ENCODE measurements at regions not wholly inside any gene's neighbourhood (a gene's known extent, or its start where the extent isn't known, plus 50 kb on each side); places are given as distances from the start of the nearest gene placed in this dataset.

GRCh38 chr5:25399878-25400480, 755.2 kb upstream of the CDH10 start:
- Mint-ChIP-seq H3K4me3 (no peak overlapping the region), H3K4me1 (no peaks in the 10 kb centered on the region), H3K36me3 (no peaks in the 10 kb centered on the region), H3K27me3 (no peaks in the 10 kb centered on the region), H3K9me3 (peaks cover 0 to 41% (median 10%) of the 10 kb centered on the region in 9 donors), H3K27ac (no peak overlapping the region)
- POLR2A ChIA-PET: interaction anchor here (0.7 kb wide), 1 partner anchor 105 kb away, joined by 3 read pairs; no protein-coding TSS in a partner anchor
- DNase-seq: no peak
- ATAC-seq: no peak

- H3K9me3 Mint-ChIP-seq: peaks cover 7 to 45% (median 12%) of the 10 kb centered on the region in 9 donors
- H3K4me1 Mint-ChIP-seq: no peaks in the 10 kb centered on the region
- H3K36me3 Mint-ChIP-seq: no peaks in the 10 kb centered on the region
- H3K27me3 Mint-ChIP-seq: no peaks in the 10 kb centered on the region
- DNase-seq (no peak), ATAC-seq (no peak)
- no peak overlapping the region for H3K4me3 Mint-ChIP-seq
- POLR2A ChIA-PET: no interaction called here
- no peak overlapping the region for H3K27ac Mint-ChIP-seq
Measured at GRCh38 chr5:25393957-25394356, 749.2 kb upstream of the CDH10 start.

GRCh38 chr5:25393256-25393655, 748.5 kb upstream of the CDH10 start:
- H3K4me1 Mint-ChIP-seq: no peaks in the 10 kb centered on the region
- POLR2A ChIA-PET: no interaction called here
- no peak overlapping the region for H3K4me3 Mint-ChIP-seq
- H3K27ac Mint-ChIP-seq: no peak overlapping the region
- H3K36me3 Mint-ChIP-seq: no peaks in the 10 kb centered on the region
- no peaks in the 10 kb centered on the region for H3K27me3 Mint-ChIP-seq
- no peak for ATAC-seq
- H3K9me3 Mint-ChIP-seq: peaks cover 7 to 45% (median 12%) of the 10 kb centered on the region in 9 donors
- no peak for DNase-seq

- ATAC-seq (no peak), DNase-seq (no peak)
- POLR2A ChIA-PET: no interaction called here
- Mint-ChIP-seq H3K36me3 (peaks cover 0 to 5% (median 0%) of the 10 kb centered on the region in 3 donors), H3K4me1 (peaks cover 0 to 2% (median 0%) of the 10 kb centered on the region in 4 donors), H3K27me3 (no peaks in the 10 kb centered on the region), H3K4me3 (no peak overlapping the region), H3K9me3 (peaks cover 7 to 38% (median 9%) of the 10 kb centered on the region in 9 donors), H3K27ac (no peak overlapping the region)
Measured at GRCh38 chr5:25387953-25388352, 743.2 kb upstream of the CDH10 start.

GRCh38 chr5:25362799-25363198, 718.0 kb upstream of the CDH10 start:
- POLR2A ChIA-PET: no interaction called here
- no peak overlapping the region for H3K27ac Mint-ChIP-seq

GRCh38 chr5:25358919-25359318, 714.1 kb upstream of the CDH10 start:
- Mint-ChIP-seq H3K4me3 (no peak overlapping the region), H3K27me3 (no peaks in the 10 kb centered on the region), H3K9me3 (peaks cover 0 to 44% (median 24%) of the 10 kb centered on the region in 9 donors), H3K4me1 (no peaks in the 10 kb centered on the region), H3K36me3 (no peaks in the 10 kb centered on the region), H3K27ac (no peak overlapping the region)
- DNase-seq: no peak
- POLR2A ChIA-PET: no interaction called here
- no peak for ATAC-seq

More at GRCh38 chr5:25362799-25363198, 718.0 kb upstream of the CDH10 start:
- ATAC-seq (no peak), DNase-seq (no peak)
- Mint-ChIP-seq H3K4me3 (no peak overlapping the region), H3K4me1 (no peaks in the 10 kb centered on the region), H3K27me3 (no peaks in the 10 kb centered on the region), H3K36me3 (no peaks in the 10 kb centered on the region), H3K9me3 (peaks cover 0 to 60% (median 27%) of the 10 kb centered on the region in 9 donors)

GRCh38 chr5:25357605-25358004, 712.8 kb upstream of the CDH10 start:
- ATAC-seq: no peak
- no peak for DNase-seq
- H3K4me1 Mint-ChIP-seq: no peaks in the 10 kb centered on the region
- no peak overlapping the region for H3K4me3 Mint-ChIP-seq
- H3K9me3 Mint-ChIP-seq: peaks cover 0 to 40% (median 23%) of the 10 kb centered on the region in 9 donors
- H3K27ac Mint-ChIP-seq: no peak overlapping the region
- POLR2A ChIA-PET: no interaction called here
- no peaks in the 10 kb centered on the region for H3K36me3 Mint-ChIP-seq
- H3K27me3 Mint-ChIP-seq: no peaks in the 10 kb centered on the region

- POLR2A ChIA-PET: no interaction called here
- no peak overlapping the region for H3K27ac Mint-ChIP-seq
Measured at GRCh38 chr5:25349746-25350145, 705.0 kb upstream of the CDH10 start.

GRCh38 chr5:25345240-25345771, 700.5 kb upstream of the CDH10 start:
- no peak for DNase-seq
- Mint-ChIP-seq H3K36me3 (peaks cover 0 to 4% (median 0%) of the 10 kb centered on the region in 3 donors), H3K27ac (no peak overlapping the region), H3K4me3 (no peak overlapping the region), H3K9me3 (peaks cover 3 to 50% (median 12%) of the 10 kb centered on the region in 9 donors), H3K4me1 (no peaks in the 10 kb centered on the region), H3K27me3 (no peaks in the 10 kb centered on the region)
- no peak for ATAC-seq
- POLR2A ChIA-PET: no interaction called here

More at GRCh38 chr5:25349746-25350145, 705.0 kb upstream of the CDH10 start:
- no peaks in the 10 kb centered on the region for H3K4me1 Mint-ChIP-seq
- peaks cover 0 to 3% (median 0%) of the 10 kb centered on the region in 3 donors for H3K36me3 Mint-ChIP-seq
- no peak overlapping the region for H3K4me3 Mint-ChIP-seq
- ATAC-seq (no peak), DNase-seq (no peak)
- no peaks in the 10 kb centered on the region for H3K27me3 Mint-ChIP-seq
- H3K9me3 Mint-ChIP-seq: peaks cover 0 to 32% (median 7%) of the 10 kb centered on the region in 9 donors

GRCh38 chr5:25339541-25339940, 694.8 kb upstream of the CDH10 start:
- peaks cover 1 to 38% (median 19%) of the 10 kb centered on the region in 9 donors for H3K9me3 Mint-ChIP-seq
- H3K36me3 Mint-ChIP-seq: no peaks in the 10 kb centered on the region
- H3K4me3 Mint-ChIP-seq: no peak overlapping the region
- no peaks in the 10 kb centered on the region for H3K27me3 Mint-ChIP-seq
- H3K4me1 Mint-ChIP-seq: no peaks in the 10 kb centered on the region
- POLR2A ChIA-PET: no interaction called here
- no peak for DNase-seq
- no peak for ATAC-seq
- no peak overlapping the region for H3K27ac Mint-ChIP-seq

GRCh38 chr5:25334350-25334749, 689.6 kb upstream of the CDH10 start:
- Mint-ChIP-seq H3K4me1 (no peaks in the 10 kb centered on the region), H3K27me3 (no peaks in the 10 kb centered on the region), H3K4me3 (no peak overlapping the region), H3K36me3 (no peaks in the 10 kb centered on the region), H3K27ac (no peak overlapping the region), H3K9me3 (peaks cover under 1 to 20% (median 7%) of the 10 kb centered on the region in 9 donors)
- POLR2A ChIA-PET: no interaction called here
- DNase-seq (no peak), ATAC-seq (no peak)

GRCh38 chr5:25330721-25331120, 685.9 kb upstream of the CDH10 start:
- Mint-ChIP-seq H3K9me3 (peaks cover 0 to 17% (median 5%) of the 10 kb centered on the region in 9 donors), H3K27me3 (no peaks in the 10 kb centered on the region), H3K4me3 (no peak overlapping the region), H3K27ac (peak overlapping the region in 1 of 10 donors; percentile 13), H3K4me1 (no peaks in the 10 kb centered on the region), H3K36me3 (no peaks in the 10 kb centered on the region)
- POLR2A ChIA-PET: no interaction called here
- DNase-seq: no peak
- ATAC-seq: no peak

- ATAC-seq (no peak), DNase-seq (no peak)
- no peak overlapping the region for H3K4me3 Mint-ChIP-seq
- H3K27ac Mint-ChIP-seq: no peak overlapping the region
- H3K36me3 Mint-ChIP-seq: no peaks in the 10 kb centered on the region
- no peaks in the 10 kb centered on the region for H3K27me3 Mint-ChIP-seq
- POLR2A ChIA-PET: no interaction called here
- H3K9me3 Mint-ChIP-seq: peaks cover 0 to 16% (median 5%) of the 10 kb centered on the region in 9 donors
- no peaks in the 10 kb centered on the region for H3K4me1 Mint-ChIP-seq
Measured at GRCh38 chr5:25327172-25327571, 682.4 kb upstream of the CDH10 start.

- H3K36me3 Mint-ChIP-seq: no peaks in the 10 kb centered on the region
- no peak overlapping the region for H3K27ac Mint-ChIP-seq
- no peak for DNase-seq
- ATAC-seq: no peak
- peaks cover 0 to 28% (median 8%) of the 10 kb centered on the region in 9 donors for H3K9me3 Mint-ChIP-seq
- POLR2A ChIA-PET: no interaction called here
- H3K4me3 Mint-ChIP-seq: no peak overlapping the region
- H3K27me3 Mint-ChIP-seq: no peaks in the 10 kb centered on the region
- H3K4me1 Mint-ChIP-seq: no peaks in the 10 kb centered on the region
Measured at GRCh38 chr5:25301836-25302235, 657.1 kb upstream of the CDH10 start.

Measured in naive thymus-derived CD8-positive, alpha-beta T cell (primary cell).